NOMO-1 treated with dmso at 0.1 percent for 144 hours (cell line): ENCODE measurements at regions not wholly inside any gene's neighbourhood (a gene's known extent, or its start where the extent isn't known, plus 50 kb on each side); places are given as distances from the start of the nearest gene placed in this dataset.

Source experiments
- DNase-seq: peaks from one replicate; lab custom pipeline; 2025; ENCODE audit not compliant: unreplicated experiment; lab: John Stamatoyannopoulos, UW

DNA sequence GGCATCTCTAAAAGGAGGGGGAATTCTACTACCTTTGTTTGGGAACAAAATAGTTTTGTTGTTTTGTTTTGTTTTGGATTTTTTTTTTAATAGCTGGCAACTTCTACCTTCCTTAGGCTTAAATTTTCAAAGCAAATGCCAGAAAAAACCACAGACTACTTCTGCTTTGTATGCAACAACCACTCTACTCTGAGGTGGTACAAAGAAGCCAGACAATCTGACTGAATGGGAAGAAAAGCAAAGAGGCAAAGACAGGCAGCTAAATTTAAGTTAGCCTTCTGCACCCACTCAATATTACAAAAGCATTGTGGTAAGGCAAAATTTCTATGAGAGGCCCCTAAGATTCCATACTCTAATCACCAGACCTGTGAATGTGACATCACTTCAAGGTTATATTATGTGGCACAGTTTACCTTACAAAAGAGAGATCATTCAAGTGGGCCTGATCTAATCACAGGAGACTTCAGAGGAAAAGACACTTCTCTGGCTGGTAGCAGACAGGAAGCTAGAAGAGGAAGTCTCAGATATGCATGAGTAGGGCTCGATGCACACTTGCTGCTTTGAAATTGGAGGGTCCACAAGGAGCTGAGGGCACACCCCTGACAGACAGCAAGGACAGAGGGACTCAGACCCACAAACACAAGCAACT lies 566.6 kb downstream of the RPS29 start:
- DNase-seq = no peak

DNA sequence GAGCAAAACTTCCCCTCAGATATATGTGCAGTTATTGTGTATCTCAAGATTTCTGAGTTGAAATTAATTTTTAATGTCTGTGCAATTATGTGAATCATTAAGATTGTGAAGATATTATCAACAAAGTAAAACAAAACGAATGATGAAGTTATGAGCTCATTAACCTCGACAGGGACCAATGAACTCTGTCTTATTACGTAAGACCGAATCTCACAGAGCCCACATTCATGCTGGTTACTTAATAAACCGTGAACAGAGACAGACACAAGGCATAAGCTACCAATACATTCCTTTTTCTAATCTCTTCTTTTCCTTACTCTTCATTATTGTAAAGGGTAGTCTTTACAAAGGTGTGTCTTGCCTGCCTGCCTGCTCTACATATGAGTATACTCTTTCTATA lies 568.7 kb downstream of the RPS29 start:
- no peak for DNase-seq

DNA sequence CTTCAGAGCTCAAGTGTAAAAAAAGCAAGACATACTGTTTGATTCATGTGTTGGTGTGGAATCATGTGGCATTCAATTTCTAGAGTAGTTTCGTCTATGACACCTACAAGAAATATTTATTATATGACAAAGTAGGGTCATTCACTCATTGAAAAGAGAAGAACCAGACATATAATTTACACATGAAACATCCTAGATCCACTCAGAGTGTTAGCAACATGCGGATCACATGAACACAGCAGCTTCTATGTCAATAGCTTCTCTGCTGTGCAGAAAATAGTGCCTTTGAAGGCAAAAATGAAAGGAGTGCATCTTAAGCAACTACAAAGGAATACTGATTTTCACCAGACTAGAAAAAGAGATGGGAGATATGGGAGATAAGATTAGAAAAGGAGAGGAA lies 569.8 kb downstream of the RPS29 start:
- no peak for DNase-seq

DNA sequence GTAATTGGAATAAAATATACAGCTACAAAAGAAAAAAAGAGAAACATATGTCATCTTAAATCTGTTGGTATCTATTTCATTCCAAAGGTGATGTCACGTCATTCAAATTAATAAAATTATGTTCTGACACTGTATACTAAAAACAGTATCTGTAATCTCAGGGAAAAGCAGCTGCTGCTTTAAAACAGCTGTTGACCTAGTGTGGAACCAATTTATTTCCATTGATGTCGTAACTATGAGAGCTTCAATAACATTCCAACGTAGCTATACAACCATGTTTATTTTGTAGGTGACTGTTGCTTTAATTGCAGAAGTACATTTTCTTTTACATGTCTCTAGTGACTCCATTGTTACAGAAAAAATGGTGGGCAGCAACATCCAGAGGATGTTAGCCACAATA lies 571.7 kb downstream of the RPS29 start:
- DNase-seq = no peak

DNA sequence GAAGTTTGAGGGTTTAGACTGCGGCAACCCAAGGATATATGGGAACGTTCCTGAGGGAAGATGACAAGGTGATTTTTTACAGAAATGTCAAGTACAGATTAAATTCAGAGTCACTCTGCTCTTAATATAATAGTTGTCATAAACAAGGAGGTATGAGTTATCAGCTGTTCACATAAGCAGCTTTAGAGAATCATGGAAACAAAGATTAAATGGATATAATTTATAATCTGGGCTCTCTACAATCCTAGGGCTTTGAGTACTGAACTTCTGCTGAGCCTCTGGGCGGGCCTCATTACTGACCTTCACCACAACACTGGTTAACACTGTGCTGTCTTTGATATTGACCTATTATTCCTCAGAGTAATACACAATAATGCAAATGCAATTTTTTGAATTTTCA lies 577.8 kb downstream of the RPS29 start:
- no peak for DNase-seq

DNA sequence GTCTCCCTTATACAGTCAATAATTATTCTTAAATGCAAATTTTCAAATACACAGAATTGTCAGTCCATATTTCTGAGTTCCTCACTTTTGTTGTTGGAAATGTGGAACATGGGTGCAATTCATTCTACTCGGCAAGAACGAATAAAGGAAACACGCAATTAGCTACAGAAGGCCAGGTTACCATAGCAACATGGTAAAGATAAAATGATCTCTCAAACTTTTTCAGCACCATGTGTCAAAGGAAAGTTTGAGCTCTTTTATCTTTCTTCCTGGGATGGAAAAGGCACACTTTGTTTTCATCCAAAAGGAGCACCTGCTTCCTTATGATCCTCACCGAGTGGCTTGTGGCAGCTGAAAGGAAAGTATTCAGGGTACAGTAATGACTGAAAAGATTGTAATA lies 595.0 kb downstream of the RPS29 start:
- DNase-seq = no peak

DNA sequence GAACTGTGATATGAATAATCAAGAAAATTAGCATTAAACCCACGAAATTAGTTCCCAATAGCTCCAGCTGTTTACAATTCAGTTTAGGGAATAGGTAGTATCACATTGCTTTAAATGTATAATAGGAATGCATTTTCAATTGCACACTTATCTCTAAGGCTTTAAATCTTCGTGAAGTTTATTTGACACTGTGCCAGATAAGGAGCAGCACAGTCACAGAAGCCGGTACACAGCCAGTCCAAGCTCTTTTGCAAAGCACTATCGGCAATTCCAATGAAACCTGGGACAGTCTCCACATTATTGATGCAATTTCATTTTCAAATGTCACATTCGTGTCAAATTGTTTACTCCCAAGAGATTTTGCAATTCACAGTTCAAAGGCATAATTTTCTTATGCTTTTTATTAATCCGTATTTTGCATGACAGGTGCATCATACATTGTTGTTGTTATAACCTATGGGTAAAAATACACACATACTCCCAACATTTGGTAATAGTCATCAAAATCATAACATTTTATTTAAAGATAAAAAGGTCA lies 602.8 kb downstream of the RPS29 start:
- no peak for DNase-seq

DNA sequence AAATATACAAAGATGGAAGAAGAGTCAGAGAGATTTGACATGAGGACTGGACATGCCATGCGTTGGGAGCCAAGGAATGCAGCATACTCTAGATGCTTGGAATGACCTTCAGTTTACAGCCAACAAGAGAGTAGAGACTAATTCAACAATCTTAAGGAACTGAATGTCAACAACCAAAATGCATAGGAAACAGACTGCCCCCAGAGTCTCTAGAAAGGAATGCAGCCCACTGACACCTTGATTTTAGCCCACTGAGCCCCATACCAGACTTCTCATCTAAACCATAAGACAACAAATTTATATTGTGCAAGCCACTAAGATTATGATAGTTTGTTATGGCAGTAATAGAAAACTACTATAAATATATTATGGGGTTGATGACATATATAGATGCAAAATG lies 611.2 kb downstream of the RPS29 start:
- no peak for DNase-seq

DNA sequence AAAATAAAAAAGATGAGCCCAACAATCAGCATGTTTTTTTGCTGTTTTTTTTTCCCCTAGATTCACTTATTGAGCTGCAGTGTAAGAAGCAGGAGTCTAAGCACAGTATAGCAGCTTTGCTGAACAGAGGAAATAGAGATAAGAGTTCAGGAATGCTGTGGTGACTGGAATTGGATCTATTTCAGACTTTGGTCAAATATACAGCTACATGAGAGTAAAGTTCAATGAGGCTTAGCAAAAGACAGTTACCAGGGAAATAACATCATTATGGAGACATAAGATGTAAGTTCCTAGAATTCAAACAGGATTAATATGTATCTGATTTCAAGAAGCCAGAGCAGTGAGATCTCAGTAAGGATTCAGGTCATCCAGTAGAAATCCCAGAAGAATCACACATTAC lies 613.0 kb downstream of the RPS29 start:
- no peak for DNase-seq

DNA sequence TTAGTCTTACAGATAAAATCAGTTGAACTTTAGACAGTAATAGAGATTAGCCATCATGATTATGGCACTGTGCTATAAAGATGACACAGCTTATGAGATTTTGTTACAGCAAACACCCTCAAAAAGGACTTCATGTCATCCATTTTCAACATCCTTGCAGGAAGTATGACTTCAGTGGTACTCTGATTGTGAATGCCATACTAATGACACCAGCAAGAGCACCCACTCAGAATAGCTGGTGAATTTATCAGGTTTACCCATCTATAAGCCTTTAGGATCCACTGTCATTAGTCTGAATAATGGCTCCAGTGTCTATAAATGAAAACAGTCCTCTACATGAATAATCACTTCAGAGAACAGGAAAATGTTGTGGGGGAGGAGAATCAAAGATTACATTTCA lies 615.2 kb downstream of the RPS29 start:
- DNase-seq = no peak

DNA sequence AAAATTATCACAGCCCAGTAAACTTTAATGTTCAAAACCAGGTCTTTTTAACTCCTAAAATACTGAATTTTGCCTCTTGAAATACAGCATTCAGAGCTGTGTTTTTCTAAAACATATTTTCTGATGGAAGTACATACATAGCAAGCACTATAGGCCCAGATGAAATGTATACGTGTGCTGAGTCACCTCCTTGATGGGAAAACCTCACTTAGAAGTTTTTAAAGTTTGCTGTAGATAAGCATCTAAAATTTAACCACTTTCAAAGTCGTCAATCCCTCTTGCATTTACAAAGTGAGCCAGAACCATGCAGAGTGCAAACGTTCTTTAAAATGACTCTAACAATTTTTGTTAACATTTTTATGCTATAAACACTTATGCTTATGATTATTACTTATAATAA lies 618.8 kb downstream of the RPS29 start:
- DNase-seq = no peak

DNA sequence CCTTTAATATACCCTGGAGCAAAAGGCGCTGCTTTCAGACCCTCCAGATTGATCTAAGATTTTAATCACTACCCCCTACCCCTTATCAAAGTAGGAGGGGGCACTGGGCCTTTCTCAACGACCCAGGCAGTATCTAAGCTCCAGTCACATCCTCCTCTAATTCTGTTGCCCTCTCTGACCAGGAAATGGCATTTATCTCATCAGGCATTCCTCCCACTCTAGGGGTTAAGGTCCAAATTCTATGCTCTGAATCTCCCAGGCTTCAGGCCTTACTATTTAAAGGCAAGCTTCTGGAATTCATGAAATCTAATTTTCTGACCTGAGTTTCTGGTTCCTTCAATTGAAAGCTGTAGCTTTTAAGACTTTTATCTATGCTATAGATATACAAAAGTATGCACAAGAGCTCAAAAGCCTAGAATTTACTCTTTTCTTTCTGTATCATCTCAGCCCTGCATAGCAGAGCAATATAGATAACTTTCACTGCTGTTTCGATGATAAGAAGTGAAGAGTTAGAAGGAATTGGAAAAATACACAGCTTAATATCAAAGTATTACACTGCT lies 622.9 kb downstream of the RPS29 start:
- DNase-seq = no peak

DNA sequence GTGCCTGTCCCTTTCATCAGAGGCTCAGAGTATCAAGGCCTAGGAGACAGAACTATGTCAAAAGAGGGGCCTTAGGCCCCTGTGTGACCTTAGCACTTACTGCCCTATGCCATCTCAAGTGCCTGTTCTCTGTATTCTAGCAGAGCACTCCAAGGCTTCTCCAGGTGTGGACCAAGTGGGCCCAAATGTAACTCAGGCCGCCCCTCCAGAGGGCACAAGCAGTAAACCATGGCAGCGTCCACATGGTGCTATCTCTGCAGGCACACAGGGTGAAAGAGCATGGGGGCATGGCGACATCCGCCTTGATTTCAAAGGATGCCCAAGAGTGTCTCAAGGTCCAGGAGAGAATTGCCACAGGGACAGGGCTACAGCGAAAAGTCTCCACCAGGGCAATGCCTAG lies 628.7 kb downstream of the RPS29 start:
- no peak for DNase-seq

DNA sequence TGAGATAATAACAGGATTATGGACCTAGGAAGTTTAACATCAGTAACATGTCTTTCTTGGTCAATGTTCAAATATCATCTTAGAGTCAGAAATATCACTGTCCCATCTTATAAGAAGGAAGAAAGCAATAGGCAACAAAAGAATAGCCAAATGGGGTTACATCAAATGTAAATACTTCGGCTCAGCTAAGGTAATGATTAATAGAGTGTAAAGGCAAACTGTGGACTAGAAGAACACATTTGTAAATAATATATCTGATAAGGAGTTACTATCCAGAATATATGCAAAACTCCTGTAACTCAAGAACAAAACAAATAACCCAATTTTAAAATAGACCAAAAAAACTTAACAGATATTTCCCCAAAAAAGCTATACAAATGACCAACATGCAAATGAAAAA lies 630.3 kb downstream of the RPS29 start:
- no peak for DNase-seq

DNA sequence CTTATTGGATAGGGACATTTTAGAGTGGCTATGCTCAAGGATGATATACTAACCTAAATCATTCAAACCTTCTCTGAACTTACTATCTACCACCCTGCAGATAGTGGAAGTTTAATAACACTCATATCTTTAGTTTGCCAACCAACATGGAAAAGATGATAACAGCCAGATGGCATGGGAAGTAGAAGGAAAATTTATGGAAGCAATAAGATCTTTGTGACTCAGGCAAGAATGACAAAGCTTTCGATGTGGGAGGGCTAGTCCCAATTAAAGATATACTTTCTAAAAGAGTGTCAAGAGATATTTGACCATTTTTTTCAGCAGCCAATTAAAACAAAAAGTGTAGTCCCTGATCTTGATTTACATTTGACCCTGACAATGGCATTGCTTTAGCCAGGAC lies 631.7 kb downstream of the RPS29 start:
- no peak for DNase-seq

DNA sequence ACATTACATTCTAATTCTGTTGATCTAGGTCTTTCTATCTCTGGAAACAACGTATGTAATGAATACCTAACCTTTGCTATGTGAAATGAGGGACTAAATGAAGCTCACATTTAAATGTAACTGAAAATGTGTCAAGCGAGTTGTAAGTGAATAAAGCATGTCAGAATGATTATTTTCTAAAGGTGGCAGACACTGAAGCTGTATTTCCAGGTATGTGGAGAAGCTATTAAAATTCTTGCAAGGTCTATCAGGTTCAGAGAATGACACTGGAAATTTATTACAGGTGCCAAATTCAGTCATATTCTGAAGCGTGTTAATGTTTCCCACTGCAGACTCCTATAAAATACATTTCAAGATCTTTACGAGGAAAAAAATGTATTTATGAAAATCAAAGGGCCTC lies 641.4 kb downstream of the RPS29 start:
- no peak for DNase-seq

DNA sequence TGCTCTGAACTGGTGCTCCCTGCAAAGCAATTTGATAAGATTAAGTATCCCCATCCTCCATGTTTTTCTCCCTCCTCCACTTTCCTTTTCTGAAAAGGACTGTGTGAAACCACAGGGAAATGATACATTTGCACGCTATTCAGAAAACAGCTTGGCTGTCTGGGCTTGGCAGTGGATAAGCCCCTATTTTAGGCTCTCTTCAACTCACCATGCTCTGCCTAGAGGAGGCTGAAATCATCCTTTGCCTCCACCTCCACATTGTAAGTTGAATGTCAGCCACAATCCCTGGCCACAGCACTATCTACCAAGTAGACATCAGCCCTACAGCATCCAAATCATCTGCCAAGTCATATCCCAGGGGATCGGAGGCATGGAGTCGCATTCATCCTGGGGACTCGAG lies 642.3 kb downstream of the RPS29 start:
- DNase-seq = no peak

DNA sequence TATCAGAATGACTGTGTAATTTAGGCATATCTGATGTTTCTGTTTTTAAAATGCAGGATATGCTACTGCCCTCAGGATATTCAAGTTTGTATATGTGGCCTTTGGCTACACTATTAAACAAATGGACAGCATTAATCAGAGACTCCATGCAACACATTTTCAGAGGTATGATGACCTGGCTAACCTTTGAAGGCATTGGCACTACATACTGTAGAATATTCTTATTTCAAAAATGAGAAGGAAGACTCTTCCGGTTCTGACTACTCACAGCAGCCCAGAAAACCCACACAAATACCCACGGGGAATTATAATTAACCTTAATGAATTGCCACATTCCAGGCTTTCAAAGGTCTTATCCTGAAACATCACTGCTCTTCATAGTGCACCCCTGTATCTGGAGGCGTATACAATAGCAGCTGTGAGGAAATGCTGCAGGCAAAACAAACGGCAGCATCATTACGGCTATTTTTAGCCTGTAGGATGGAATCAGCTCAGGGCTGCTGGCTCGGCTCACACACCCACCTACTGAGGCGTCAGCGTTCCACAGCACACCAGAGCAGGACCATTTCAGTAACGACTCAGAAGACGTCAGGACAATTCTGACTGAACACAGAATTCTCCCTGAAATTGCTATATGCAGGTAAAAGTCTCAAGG lies 648.5 kb downstream of the RPS29 start:
- no peak for DNase-seq

DNA sequence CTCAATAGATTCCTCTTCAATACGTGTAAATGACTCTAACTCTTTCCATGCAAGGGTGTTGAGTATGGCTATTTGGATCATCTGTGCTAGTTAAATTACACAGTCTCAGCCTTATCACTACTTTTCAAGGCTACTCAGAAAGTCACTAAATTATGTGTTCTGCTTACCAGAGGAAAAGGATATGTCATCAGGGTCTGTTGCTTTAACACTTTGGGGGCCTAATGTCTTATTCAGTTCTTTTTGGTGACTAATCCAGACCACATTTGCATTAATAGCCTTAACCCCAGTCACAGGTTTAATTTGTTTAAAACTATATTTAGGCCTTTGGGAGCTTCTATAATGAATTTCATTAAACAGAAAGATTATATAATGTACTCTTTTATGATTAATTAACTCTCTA lies 649.3 kb downstream of the RPS29 start:
- no peak for DNase-seq

DNA sequence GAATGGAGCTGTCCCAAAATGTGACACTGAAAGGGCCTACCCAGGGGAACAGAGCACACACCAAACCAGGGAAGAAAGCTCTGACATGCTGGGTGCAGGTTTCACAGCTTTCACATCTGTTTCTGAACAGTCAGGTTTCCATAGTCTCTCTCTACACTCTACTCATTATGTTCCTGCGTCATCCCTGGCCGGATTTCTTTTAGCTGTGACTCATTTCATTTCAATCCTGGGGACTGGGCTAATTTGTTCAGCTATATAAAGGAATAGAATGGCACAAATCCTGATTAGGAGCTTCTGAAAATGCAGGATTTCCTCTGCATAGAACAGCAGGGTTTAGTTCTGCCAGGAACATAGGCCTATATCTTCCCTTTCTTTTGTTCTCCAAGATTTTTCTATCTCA lies 649.8 kb downstream of the RPS29 start:
- no peak for DNase-seq

DNA sequence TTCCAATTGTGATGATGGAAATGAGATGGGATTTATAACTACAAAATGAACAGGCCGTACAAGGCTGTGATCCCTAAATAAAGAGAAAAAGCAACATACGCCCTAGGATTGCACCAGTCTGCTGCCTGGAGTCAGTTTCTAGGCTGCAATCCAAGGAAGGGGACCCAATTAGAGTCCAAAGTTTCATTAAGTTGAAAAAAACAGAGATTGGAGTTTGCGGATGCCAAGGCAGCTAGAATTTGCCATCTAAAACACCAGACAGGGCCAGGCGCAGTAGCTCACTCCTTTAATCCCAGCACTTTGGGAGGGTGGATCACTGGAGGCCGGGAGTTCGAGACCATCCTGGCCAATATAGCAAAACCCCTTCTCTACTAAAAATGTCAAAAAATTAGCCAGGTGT lies 661.0 kb downstream of the RPS29 start:
- DNase-seq = no peak

DNA sequence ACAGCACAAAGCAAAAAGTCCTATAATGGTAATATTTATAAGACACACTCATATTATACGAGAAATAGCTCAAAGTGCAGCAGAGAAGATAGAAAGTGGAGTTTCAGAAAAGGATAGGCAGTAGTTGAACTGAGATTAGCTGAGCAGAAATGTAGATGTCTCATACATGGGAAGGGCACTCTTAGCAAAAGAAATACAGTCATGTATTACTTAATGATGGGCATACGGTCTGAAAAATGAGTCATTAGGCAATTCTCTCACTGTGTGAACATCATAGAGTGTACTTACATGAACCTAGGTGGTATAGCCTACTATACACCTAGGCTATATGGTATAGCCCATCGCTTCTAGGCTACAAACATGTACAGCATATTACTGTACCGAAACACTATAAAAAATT lies 671.3 kb downstream of the RPS29 start:
- DNase-seq = no peak

DNA sequence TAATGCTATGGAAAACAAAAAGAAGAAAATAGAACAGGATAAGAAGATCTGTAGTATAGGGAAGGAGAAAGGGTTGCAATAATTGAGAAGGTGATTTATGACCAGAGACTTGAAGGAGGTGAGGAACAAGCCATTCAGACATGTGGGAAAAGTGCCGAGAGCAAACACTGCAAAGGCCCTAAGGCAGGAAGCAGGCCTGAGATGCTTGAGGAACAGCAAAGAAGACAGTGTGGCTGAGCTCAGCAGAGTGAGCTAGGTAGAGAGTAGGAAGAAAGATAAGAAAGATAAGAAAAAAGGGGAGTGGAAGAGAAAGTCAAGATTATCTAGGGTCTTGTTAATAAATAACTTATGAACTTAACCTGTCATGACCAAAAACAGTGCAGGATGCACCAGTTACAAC lies 671.8 kb downstream of the RPS29 start:
- no peak for DNase-seq
